MCF 10A (cell line): ENCODE measurements at regions not wholly inside any gene's neighbourhood (a gene's known extent, or its start where the extent isn't known, plus 50 kb on each side); places are given as distances from the start of the nearest gene placed in this dataset.

ENCODE experiments used
- BruUV-seq: library from RNA; stranded (reverse); fragments of 400-500 nt; replicated peaks from 2 replicates; lab custom pipeline; 2021; lab: Mats Ljungman, UMichigan
- CTCF ChIA-PET: fragments of 300-600 bp; sonication (Branson Sonifier 250); formaldehyde crosslinking; extraction: SDS; loops from one replicate; lab custom pipeline; 2021; ENCODE audit warnings: antibody characterized with exemption, inconsistent platforms; lab: Yijun Ruan, JAX
- POLR2A ChIA-PET: fragments of 300-600, 350-650 bp; sonication (Branson Sonifier 250); formaldehyde crosslinking; extraction: SDS; loops from one replicate; lab custom pipeline; 2020; ENCODE audit warnings: antibody characterized with exemption, inconsistent platforms; lab: Yijun Ruan, JAX
- DNase-seq: peaks from one replicate; pipeline ENCODE4 v3.0.0-alpha.2; 2018; ENCODE audit not compliant: unreplicated experiment
- H3K27ac Mint-ChIP-seq: one replicate; pipeline ENCODE4 v1.8.0; 2022; ENCODE audit warnings: mild to moderate bottlenecking, low read depth, mixed read lengths; ENCODE audit not compliant: unreplicated experiment
- H3K27me3 Mint-ChIP-seq: one replicate; pipeline ENCODE4 v1.8.0; 2022; ENCODE audit warnings: mixed read lengths; ENCODE audit not compliant: insufficient read depth, unreplicated experiment
- H3K36me3 Mint-ChIP-seq: one replicate; pipeline ENCODE4 v1.8.0; 2022; ENCODE audit warnings: mild to moderate bottlenecking, moderate library complexity, mixed read lengths; ENCODE audit not compliant: insufficient read depth, unreplicated experiment
- H3K4me1 Mint-ChIP-seq: one replicate; pipeline ENCODE4 v1.8.0; 2022; ENCODE audit warnings: mixed read lengths; ENCODE audit not compliant: insufficient read depth, unreplicated experiment
- H3K4me3 Mint-ChIP-seq: one replicate; pipeline ENCODE4 v1.8.0; 2022; ENCODE audit warnings: mild to moderate bottlenecking, moderate library complexity, mixed read lengths; ENCODE audit not compliant: unreplicated experiment
- H3K9me3 Mint-ChIP-seq: one replicate; pipeline ENCODE4 v1.8.0; 2022; ENCODE audit warnings: mixed read lengths; ENCODE audit not compliant: unreplicated experiment
- intact Hi-C: fragments of 100-400 bp; cut with micrococcal nuclease; formaldehyde crosslinking; loops from 2 replicates; pipeline ENCODE4 v1.14.1; 2022
- TF ChIP-seq, protein P1 (sequence below): fragments of 200-600 bp; IDR thresholded peaks from one replicate; pipeline ENCODE4 v1.8.0; 2022; ENCODE audit warnings: antibody characterized with exemption, mild to moderate bottlenecking; ENCODE audit not compliant: unreplicated experiment

DNA sequence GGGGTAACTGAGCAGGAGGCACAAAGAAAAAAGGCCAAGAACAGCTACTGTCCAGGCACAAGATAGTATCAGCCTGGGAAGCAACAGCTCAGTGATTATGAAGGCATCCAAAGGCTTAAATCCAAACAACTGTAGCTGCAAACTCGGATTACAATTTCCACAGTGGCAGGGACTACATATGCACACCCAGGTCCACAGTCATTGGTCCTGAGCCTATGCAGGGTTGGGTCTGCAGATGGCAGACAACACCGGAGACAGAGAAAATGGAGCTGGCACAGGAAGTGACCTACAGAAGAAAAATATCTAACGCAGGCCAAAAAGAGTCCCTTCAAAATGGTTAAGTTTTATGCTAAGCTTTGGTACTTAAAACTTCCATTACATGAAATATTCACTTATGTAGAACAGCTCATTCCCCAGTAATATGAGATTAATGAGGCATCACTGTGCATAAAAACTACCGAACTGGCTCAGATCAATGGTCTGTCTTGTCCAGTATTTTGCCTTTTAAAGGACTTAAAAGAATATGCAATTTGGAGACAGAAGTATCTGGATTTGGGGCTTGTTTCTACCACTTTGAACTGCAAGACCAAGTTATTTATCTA lies 132.1 kb downstream of the SUCLG1 start:
- CTCF ChIA-PET: interaction anchor here (0.6 to 8.0 kb wide), 2 partner anchors 13 to 1097 kb away, joined by 3 to 86 read pairs; no protein-coding TSS in a partner anchor
- no peaks in the 10 kb centered on the region for H3K27me3 Mint-ChIP-seq
- no peak for DNase-seq

DNA sequence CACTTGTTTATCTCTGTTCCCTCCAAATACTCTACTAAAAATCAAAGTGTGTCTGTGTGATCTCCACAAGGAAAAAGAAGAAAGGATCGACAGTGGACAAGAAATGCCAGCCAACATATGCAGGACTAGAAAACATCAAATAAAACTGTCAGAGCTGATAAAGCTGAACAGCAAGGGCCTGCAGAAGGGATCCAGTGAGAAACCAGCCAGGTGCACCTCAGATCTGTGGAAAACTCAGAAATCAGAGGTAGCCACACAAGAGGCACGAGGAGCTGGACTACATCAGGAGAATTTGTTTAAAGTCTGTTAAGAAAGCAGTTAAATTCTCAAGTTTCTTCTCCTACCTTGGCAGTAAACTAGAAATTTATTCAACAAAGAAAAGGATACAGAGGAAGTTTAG lies 135.2 kb downstream of the SUCLG1 start:
- H3K27me3 Mint-ChIP-seq: no peaks in the 10 kb centered on the region
- H3K36me3 Mint-ChIP-seq: no peaks in the 10 kb centered on the region
- ChIA-PET CTCF (interaction anchor here (0.6 to 8.0 kb wide), 3 partner anchors 10 to 306 kb away, joined by 3 to 86 read pairs (median 3); no protein-coding TSS in a partner anchor), POLR2A (no interaction called here)
- TF ChIP-seq, protein P1, sequence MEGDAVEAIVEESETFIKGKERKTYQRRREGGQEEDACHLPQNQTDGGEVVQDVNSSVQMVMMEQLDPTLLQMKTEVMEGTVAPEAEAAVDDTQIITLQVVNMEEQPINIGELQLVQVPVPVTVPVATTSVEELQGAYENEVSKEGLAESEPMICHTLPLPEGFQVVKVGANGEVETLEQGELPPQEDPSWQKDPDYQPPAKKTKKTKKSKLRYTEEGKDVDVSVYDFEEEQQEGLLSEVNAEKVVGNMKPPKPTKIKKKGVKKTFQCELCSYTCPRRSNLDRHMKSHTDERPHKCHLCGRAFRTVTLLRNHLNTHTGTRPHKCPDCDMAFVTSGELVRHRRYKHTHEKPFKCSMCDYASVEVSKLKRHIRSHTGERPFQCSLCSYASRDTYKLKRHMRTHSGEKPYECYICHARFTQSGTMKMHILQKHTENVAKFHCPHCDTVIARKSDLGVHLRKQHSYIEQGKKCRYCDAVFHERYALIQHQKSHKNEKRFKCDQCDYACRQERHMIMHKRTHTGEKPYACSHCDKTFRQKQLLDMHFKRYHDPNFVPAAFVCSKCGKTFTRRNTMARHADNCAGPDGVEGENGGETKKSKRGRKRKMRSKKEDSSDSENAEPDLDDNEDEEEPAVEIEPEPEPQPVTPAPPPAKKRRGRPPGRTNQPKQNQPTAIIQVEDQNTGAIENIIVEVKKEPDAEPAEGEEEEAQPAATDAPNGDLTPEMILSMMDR: no peak
- DNase-seq: no peak
- no peak overlapping the region for H3K4me3 Mint-ChIP-seq
- no peaks in the 10 kb centered on the region for H3K4me1 Mint-ChIP-seq
- H3K27ac Mint-ChIP-seq: no peak overlapping the region
- no peaks in the 10 kb centered on the region for H3K9me3 Mint-ChIP-seq
- no TSS peak for BruUV-seq
- intact Hi-C loops: no loop called here

More for the DNA sequence above, 132.1 kb downstream of the SUCLG1 start:
- H3K27ac Mint-ChIP-seq: no peak overlapping the region
- H3K9me3 Mint-ChIP-seq: no peaks in the 10 kb centered on the region
- no peaks in the 10 kb centered on the region for H3K4me1 Mint-ChIP-seq
- POLR2A ChIA-PET: no interaction called here
- TF ChIP-seq, protein P1: no peak
- intact Hi-C loops: no loop called here
- no peak overlapping the region for H3K4me3 Mint-ChIP-seq
- no peaks in the 10 kb centered on the region for H3K36me3 Mint-ChIP-seq
- no TSS peak for BruUV-seq

GRCh38 chr2:84320940-84321339 lies 138.1 kb downstream of the SUCLG1 start:
- BruUV-seq: no TSS peak
- H3K27ac Mint-ChIP-seq: no peak overlapping the region
- H3K27me3 Mint-ChIP-seq: peaks cover 15% of the 10 kb centered on the region
- intact Hi-C loops: no loop called here
- ChIA-PET POLR2A (no interaction called here), CTCF (no interaction called here)
- no peaks in the 10 kb centered on the region for H3K4me1 Mint-ChIP-seq
- H3K9me3 Mint-ChIP-seq: no peaks in the 10 kb centered on the region
- DNase-seq: no peak
- TF ChIP-seq, protein P1: no peak
- H3K36me3 Mint-ChIP-seq: no peaks in the 10 kb centered on the region
- H3K4me3 Mint-ChIP-seq: no peak overlapping the region

DNA sequence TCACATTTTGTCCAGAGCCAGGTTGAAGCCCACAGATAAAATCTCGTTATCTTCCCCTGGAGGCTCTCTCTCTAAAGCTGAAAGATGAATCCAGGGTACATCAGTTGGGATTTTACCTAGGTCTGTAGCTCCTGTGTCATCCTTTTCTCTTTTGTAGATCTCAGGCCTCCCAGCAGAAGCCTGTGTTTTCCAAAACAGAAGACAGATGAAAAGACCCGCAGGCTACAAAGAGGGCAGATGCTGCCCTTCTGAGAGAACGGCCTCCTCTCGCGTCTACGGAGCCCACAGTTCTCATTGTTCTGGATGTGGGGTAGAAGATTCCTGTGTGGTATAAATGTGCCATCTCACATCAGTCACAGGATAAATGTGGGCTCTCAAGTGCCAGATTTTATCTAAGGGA lies 139.5 kb downstream of the SUCLG1 start:
- TF ChIP-seq, protein P1: no peak
- Mint-ChIP-seq H3K36me3 (no peaks in the 10 kb centered on the region), H3K27ac (no peak overlapping the region), H3K27me3 (peaks cover 16% of the 10 kb centered on the region), H3K4me3 (no peak overlapping the region), H3K9me3 (no peaks in the 10 kb centered on the region), H3K4me1 (peaks cover 4% of the 10 kb centered on the region)
- CTCF ChIA-PET: interaction anchor here (1.0 to 1.9 kb wide), 2 partner anchors 104 to 297 kb away, joined by 3 to 4 read pairs; no protein-coding TSS in a partner anchor
- intact Hi-C loops: loop anchor here (5.0 to 10.0 kb wide), 2 partner anchors 103 to 1125 kb away; no protein-coding TSS in a partner anchor
- POLR2A ChIA-PET: interaction anchor here (0.6 kb wide), 1 partner anchor 292 kb away, joined by 3 read pairs; no protein-coding TSS in a partner anchor
- BruUV-seq: no TSS peak
- DNase-seq: no peak
